Trophoblast cell (in vitro differentiated cells and primary cell): ENCODE measurements at regions not wholly inside any gene's neighbourhood (a gene's known extent, or its start where the extent isn't known, plus 50 kb on each side); places are given as distances from the start of the nearest gene placed in this dataset.

Experiments used
- DNase-seq, 2 donors: peaks; one replicate each; pipeline ENCODE4 v3.0.0-alpha.2; 2016
- H2AFZ ChIP-seq: 2 replicates; pipeline ENCODE4 v1.6.1; 2013; ENCODE audit warnings: low read length, moderate library complexity, mild to moderate bottlenecking; ENCODE audit not compliant: insufficient read depth, poor library complexity
- H2AK5ac ChIP-seq: 2 replicates; pipeline ENCODE4 v1.6.1; 2013; ENCODE audit warnings: mild to moderate bottlenecking, low read length
- H2BK120ac ChIP-seq: 2 replicates; pipeline ENCODE4 v1.6.1; 2013; ENCODE audit warnings: low read length, mild to moderate bottlenecking, moderate library complexity; ENCODE audit not compliant: insufficient read depth, poor library complexity
- H2BK12ac ChIP-seq: 2 replicates; pipeline ENCODE4 v1.6.1; 2013; ENCODE audit warnings: mild to moderate bottlenecking, low read length, moderate library complexity
- H2BK5ac ChIP-seq: 2 replicates; pipeline ENCODE4 v1.6.1; 2013; ENCODE audit warnings: low read length, low read depth, moderate library complexity, mild to moderate bottlenecking; ENCODE audit not compliant: poor library complexity
- H3K14ac ChIP-seq: 2 replicates; pipeline ENCODE4 v1.6.1; 2013; ENCODE audit warnings: mild to moderate bottlenecking, low read length
- H3K18ac ChIP-seq: 2 replicates; pipeline ENCODE4 v1.6.1; 2013; ENCODE audit warnings: mild to moderate bottlenecking, low read length
- H3K23ac ChIP-seq: 2 replicates; pipeline ENCODE4 v1.6.1; 2013; ENCODE audit warnings: low read length
- H3K27ac ChIP-seq: 2 replicates; pipeline ENCODE4 v1.5.1; 2013; ENCODE audit warnings: low read depth, mild to moderate bottlenecking, inconsistent platforms, low read length, moderate library complexity
- H3K27me3 ChIP-seq: 2 replicates; pipeline ENCODE4 v1.6.1; 2013; ENCODE audit warnings: inconsistent platforms, mild to moderate bottlenecking, low read length, moderate library complexity; ENCODE audit not compliant: insufficient read depth
- H3K36me3 ChIP-seq, 2 experiments: 1 replicate in 1 of 2; 2 replicates in 1 of 2; pipeline ENCODE4 v1.6.1; 2013; ENCODE audit warnings: low read length in 2 of 2, mild to moderate bottlenecking in 2 of 2, moderate library complexity in 1 of 2; ENCODE audit not compliant: insufficient read depth in 2 of 2, control insufficient read depth in 1 of 2
- H3K4ac ChIP-seq: 2 replicates; pipeline ENCODE4 v1.6.1; 2013; ENCODE audit warnings: low read depth, mild to moderate bottlenecking, low read length, moderate library complexity
- H3K4me1 ChIP-seq, 2 experiments: 1 replicate in 1 of 2; 2 replicates in 1 of 2; pipeline ENCODE4 v1.6.1; 2013; ENCODE audit warnings: low read length in 2 of 2, mild to moderate bottlenecking in 2 of 2, moderate library complexity in 1 of 2; ENCODE audit not compliant: insufficient read depth in 2 of 2, control insufficient read depth in 1 of 2
- H3K4me2 ChIP-seq: 2 replicates; pipeline ENCODE4 v1.6.1; 2013; ENCODE audit warnings: inconsistent platforms, mild to moderate bottlenecking, low read length, moderate library complexity
- H3K4me3 ChIP-seq: 2 replicates; pipeline ENCODE4 v1.5.1; 2013; ENCODE audit warnings: mild to moderate bottlenecking, low read depth, low read length, inconsistent platforms
- H3K79me1 ChIP-seq: one replicate; pipeline ENCODE4 v1.6.1; 2013; ENCODE audit warnings: low read length
- H3K79me2 ChIP-seq: 2 replicates; pipeline ENCODE4 v1.6.1; 2013; ENCODE audit warnings: low read length, mild to moderate bottlenecking; ENCODE audit not compliant: control insufficient read depth, insufficient read depth, poor library complexity
- H3K9ac ChIP-seq: 2 replicates; pipeline ENCODE4 v1.6.1; 2013; ENCODE audit warnings: mild to moderate bottlenecking, low read length
- H3K9me3 ChIP-seq: 2 replicates; pipeline ENCODE4 v1.6.1; 2013; ENCODE audit warnings: low read depth, mild to moderate bottlenecking, control low read depth, inconsistent platforms, low read length; ENCODE audit not compliant: insufficient read depth
- H4K12ac ChIP-seq: 2 replicates; pipeline ENCODE4 v1.6.1; 2013; ENCODE audit warnings: low read depth, mild to moderate bottlenecking, low read length, moderate library complexity
- H4K8ac ChIP-seq: 2 replicates; pipeline ENCODE4 v1.6.1; 2013; ENCODE audit warnings: low read depth, mild to moderate bottlenecking, low read length, moderate library complexity
- H4K91ac ChIP-seq: one replicate; pipeline ENCODE4 v1.6.1; 2013; ENCODE audit warnings: low read depth, mild to moderate bottlenecking, low read length, moderate library complexity
- WGBS: extraction: QIAGEN DNeasy Blood & Tissue Kit; methylation state at CpG from one replicate; pipeline ENCODE4 v1.1.7; 2013; ENCODE audit warnings: missing lambda C conversion rate; ENCODE audit not compliant: insufficient read length, insufficient coverage; ENCODE audit errors: extremely low coverage; 5-methylcytosine and 5-hydroxymethylcytosine counted together

GRCh38 chr7:17078298-17078697, 196.5 kb upstream of the AGR3 start:
- no peak overlapping the region for H4K8ac ChIP-seq
- no peaks in the 10 kb centered on the region for H3K9me3 ChIP-seq
- H3K23ac ChIP-seq: no peak overlapping the region
- no peak overlapping the region for H2BK5ac ChIP-seq
- no CpG with 5 or more reads among the region's 6 CpGs for WGBS
- no peak overlapping the region for H3K4me3 ChIP-seq
- H3K79me1 ChIP-seq: no peaks in the 10 kb centered on the region
- no peak overlapping the region for H3K4me2 ChIP-seq
- no peak overlapping the region for H3K4ac ChIP-seq
- no peak overlapping the region for H4K12ac ChIP-seq
- H2AFZ ChIP-seq: no peak overlapping the region
- H3K9ac ChIP-seq: no peak overlapping the region
- no peak overlapping the region for H4K91ac ChIP-seq
- H3K79me2 ChIP-seq: no peaks in the 10 kb centered on the region
- H2BK12ac ChIP-seq: no peak overlapping the region
- H3K36me3 ChIP-seq: no peaks in the 10 kb centered on the region
- H2AK5ac ChIP-seq: no peak overlapping the region
- no peak overlapping the region for H2BK120ac ChIP-seq
- H3K27me3 ChIP-seq: no peaks in the 10 kb centered on the region
- H3K4me1 ChIP-seq: no peaks in the 10 kb centered on the region
- no peak overlapping the region for H3K14ac ChIP-seq
- no peak for DNase-seq
- no peak overlapping the region for H3K18ac ChIP-seq
- H3K27ac ChIP-seq: no peak overlapping the region

GRCh38 chr7:17083392-17084165, 201.8 kb upstream of the AGR3 start:
- no peak overlapping the region for H2BK12ac ChIP-seq
- H2BK120ac ChIP-seq: no peak overlapping the region
- no CpG with 5 or more reads among the region's 4 CpGs for WGBS
- H2AFZ ChIP-seq: no peak overlapping the region
- no peak overlapping the region for H2BK5ac ChIP-seq
- H3K14ac ChIP-seq: no peak overlapping the region
- H3K4me1 ChIP-seq: no peaks in the 10 kb centered on the region
- H3K79me2 ChIP-seq: no peaks in the 10 kb centered on the region
- no peak overlapping the region for H3K9ac ChIP-seq
- no peaks in the 10 kb centered on the region for H3K27me3 ChIP-seq
- no peaks in the 10 kb centered on the region for H3K79me1 ChIP-seq
- no peak overlapping the region for H4K8ac ChIP-seq
- H3K27ac ChIP-seq: no peak overlapping the region
- DNase-seq: no peak
- no peak overlapping the region for H3K23ac ChIP-seq
- H3K18ac ChIP-seq: no peak overlapping the region
- H3K9me3 ChIP-seq: no peaks in the 10 kb centered on the region
- H3K36me3 ChIP-seq: no peaks in the 10 kb centered on the region
- H3K4me2 ChIP-seq: no peak overlapping the region
- no peak overlapping the region for H4K12ac ChIP-seq
- no peak overlapping the region for H3K4me3 ChIP-seq
- H2AK5ac ChIP-seq: no peak overlapping the region
- H3K4ac ChIP-seq: no peak overlapping the region
- H4K91ac ChIP-seq: no peak overlapping the region

- no peaks in the 10 kb centered on the region for H3K36me3 ChIP-seq
- H3K79me1 ChIP-seq: no peaks in the 10 kb centered on the region
- H3K4me1 ChIP-seq: no peaks in the 10 kb centered on the region
- no peak overlapping the region for H3K4me3 ChIP-seq
- H2BK12ac ChIP-seq: no peak overlapping the region
- H4K91ac ChIP-seq: no peak overlapping the region
- H4K12ac ChIP-seq: no peak overlapping the region
- no peak overlapping the region for H3K4me2 ChIP-seq
- WGBS: no CpG with 5 or more reads among the region's 1 CpG
- no peak overlapping the region for H3K23ac ChIP-seq
- H3K4ac ChIP-seq: no peak overlapping the region
- H3K14ac ChIP-seq: no peak overlapping the region
- H3K18ac ChIP-seq: no peak overlapping the region
- no peak overlapping the region for H4K8ac ChIP-seq
- no peak overlapping the region for H2AK5ac ChIP-seq
- no peak overlapping the region for H3K27ac ChIP-seq
- H3K9me3 ChIP-seq: no peaks in the 10 kb centered on the region
- H3K79me2 ChIP-seq: no peaks in the 10 kb centered on the region
- no peaks in the 10 kb centered on the region for H3K27me3 ChIP-seq
- no peak overlapping the region for H2BK5ac ChIP-seq
- H2AFZ ChIP-seq: no peak overlapping the region
- no peak overlapping the region for H2BK120ac ChIP-seq
- DNase-seq: no peak
- H3K9ac ChIP-seq: no peak overlapping the region
Measured at GRCh38 chr7:17084166-17084475, 202.3 kb upstream of the AGR3 start.

GRCh38 chr7:17085186-17085585, 203.4 kb upstream of the AGR3 start:
- H2AK5ac ChIP-seq: no peak overlapping the region
- H4K12ac ChIP-seq: no peak overlapping the region
- no peak for DNase-seq
- H3K79me1 ChIP-seq: no peaks in the 10 kb centered on the region
- H2BK120ac ChIP-seq: no peak overlapping the region
- no peak overlapping the region for H2BK5ac ChIP-seq
- H3K4me1 ChIP-seq: no peaks in the 10 kb centered on the region
- no peaks in the 10 kb centered on the region for H3K9me3 ChIP-seq
- no peak overlapping the region for H3K4me3 ChIP-seq
- H2AFZ ChIP-seq: no peak overlapping the region
- H3K27me3 ChIP-seq: no peaks in the 10 kb centered on the region
- no peaks in the 10 kb centered on the region for H3K36me3 ChIP-seq
- H3K79me2 ChIP-seq: no peaks in the 10 kb centered on the region
- H3K9ac ChIP-seq: no peak overlapping the region
- no peak overlapping the region for H2BK12ac ChIP-seq
- no CpG with 5 or more reads among the region's 3 CpGs for WGBS
- H3K27ac ChIP-seq: no peak overlapping the region
- no peak overlapping the region for H3K23ac ChIP-seq
- H3K18ac ChIP-seq: no peak overlapping the region
- no peak overlapping the region for H3K4me2 ChIP-seq
- no peak overlapping the region for H4K91ac ChIP-seq
- no peak overlapping the region for H4K8ac ChIP-seq
- no peak overlapping the region for H3K4ac ChIP-seq
- H3K14ac ChIP-seq: no peak overlapping the region
